Muscle layer of colon (tissue), 2 donors: ENCODE measurements at regions not wholly inside any gene's neighbourhood (a gene's known extent, or its start where the extent isn't known, plus 50 kb on each side); places are given as distances from the start of the nearest gene placed in this dataset.
"Not testable (repeated sequence)": the region's sequence is repeated elsewhere in the genome, so short reads cannot be mapped to it uniquely, and the experiment has no call there.

ENCODE experiments used
- H3K27ac ChIP-seq: one replicate; pipeline ENCODE4 v1.7.0; 2013; ENCODE audit warnings: low read depth, mild to moderate bottlenecking, low read length, moderate library complexity
- H3K27me3 ChIP-seq, 2 donors: one replicate each; pipeline ENCODE4 v1.7.0; 2013; ENCODE audit warnings: low read length in 2 of 2, mild to moderate bottlenecking in 2 of 2; ENCODE audit not compliant: insufficient read depth in 2 of 2, control insufficient read depth in 1 of 2
- H3K36me3 ChIP-seq: one replicate; pipeline ENCODE4 v1.7.0; 2013; ENCODE audit warnings: mild to moderate bottlenecking, low read length; ENCODE audit not compliant: insufficient read depth
- H3K4me1 ChIP-seq: one replicate; pipeline ENCODE4 v1.7.0; 2013; ENCODE audit warnings: mild to moderate bottlenecking, low read length; ENCODE audit not compliant: insufficient read depth
- H3K4me3 ChIP-seq, 2 donors: one replicate each; pipeline ENCODE4 v1.7.0; 2013; ENCODE audit warnings: low read length in 2 of 2, low read depth in 1 of 2, mild to moderate bottlenecking in 1 of 2, moderate library complexity in 1 of 2
- H3K9ac ChIP-seq: one replicate; pipeline ENCODE4 v1.7.0; 2013; ENCODE audit warnings: low read length
- H3K9me3 ChIP-seq: one replicate; pipeline ENCODE4 v1.7.0; 2013; ENCODE audit warnings: mild to moderate bottlenecking, low read length
- donor health status: abdominal sarcoma.
- donor health status: Adenocarcinoma of cecum.

DNA sequence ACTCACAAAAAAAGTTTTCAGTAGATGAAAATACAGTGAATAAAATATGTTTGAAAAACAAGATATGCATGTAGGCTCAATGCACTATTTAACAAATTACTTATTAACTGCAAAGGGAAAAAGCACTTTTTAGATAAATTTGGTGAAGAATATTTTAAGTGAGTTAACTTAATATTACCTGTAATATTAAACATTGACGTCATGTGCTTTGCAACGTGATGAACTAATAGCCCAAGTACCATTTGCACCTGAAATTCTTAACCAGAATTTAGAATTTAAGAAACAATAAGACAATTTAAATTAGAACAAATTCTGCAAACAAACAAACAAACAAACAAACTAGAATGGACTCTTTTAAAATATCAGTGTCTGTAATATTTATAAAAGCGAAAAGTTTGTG lies 659.0 kb upstream of the NOVA1 start:
- H3K27ac ChIP-seq: no peak overlapping the region
- no peak overlapping the region for H3K9ac ChIP-seq
- no peak overlapping the region for H3K4me3 ChIP-seq
- no peaks in the 10 kb centered on the region for H3K36me3 ChIP-seq
- H3K9me3 ChIP-seq: no peaks in the 10 kb centered on the region
- no peaks in the 10 kb centered on the region for H3K4me1 ChIP-seq
- H3K27me3 ChIP-seq: no peaks in the 10 kb centered on the region

DNA sequence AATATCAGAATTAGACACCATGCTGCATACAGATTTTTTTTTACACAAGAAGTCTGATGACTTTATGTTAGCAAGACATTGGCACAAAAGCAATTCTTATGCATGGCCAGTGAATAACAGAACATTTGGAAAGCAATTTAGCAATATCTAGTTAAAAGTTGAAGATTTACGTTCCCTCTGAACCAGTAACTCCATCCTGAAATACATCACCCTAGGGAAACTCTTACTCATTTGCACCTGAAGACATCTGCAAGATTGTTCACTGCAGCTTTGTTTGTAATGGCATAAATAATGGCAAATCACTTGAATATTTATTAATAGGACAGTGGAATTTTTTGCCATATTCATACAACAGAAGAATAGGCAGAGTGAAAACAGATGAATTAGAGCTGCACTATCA lies 670.0 kb upstream of the NOVA1 start:
- Histone ChIP-seq H3K9ac (no peak overlapping the region), H3K4me1 (no peaks in the 10 kb centered on the region), H3K4me3 (no peak overlapping the region), H3K27me3 (no peaks in the 10 kb centered on the region), H3K36me3 (no peaks in the 10 kb centered on the region), H3K27ac (no peak overlapping the region), H3K9me3 (no peaks in the 10 kb centered on the region)

DNA sequence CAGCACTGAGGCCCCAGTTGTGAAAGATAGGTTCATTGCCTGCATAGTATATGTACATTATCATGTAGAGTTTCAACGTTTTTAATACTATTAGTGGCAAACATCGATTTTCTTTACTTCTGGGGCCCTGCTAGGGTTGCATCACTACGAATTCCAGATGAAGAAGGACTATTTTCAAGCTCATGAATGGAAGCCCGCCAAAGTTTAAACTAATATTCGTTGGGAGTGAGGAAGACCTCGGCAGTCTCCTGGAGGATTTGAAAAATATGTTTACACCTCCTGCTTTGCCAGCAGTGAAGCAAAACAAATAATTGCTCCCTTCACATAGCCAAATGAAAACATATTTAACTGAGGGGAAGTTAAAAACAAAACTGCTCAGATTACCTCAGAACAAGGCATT lies 672.9 kb upstream of the NOVA1 start:
- H3K36me3 ChIP-seq: no peaks in the 10 kb centered on the region
- H3K9me3 ChIP-seq: no peaks in the 10 kb centered on the region
- H3K27ac ChIP-seq: no peak overlapping the region
- no peak overlapping the region for H3K9ac ChIP-seq
- H3K4me1 ChIP-seq: no peaks in the 10 kb centered on the region
- no peaks in the 10 kb centered on the region for H3K27me3 ChIP-seq
- H3K4me3 ChIP-seq: no peak overlapping the region

DNA sequence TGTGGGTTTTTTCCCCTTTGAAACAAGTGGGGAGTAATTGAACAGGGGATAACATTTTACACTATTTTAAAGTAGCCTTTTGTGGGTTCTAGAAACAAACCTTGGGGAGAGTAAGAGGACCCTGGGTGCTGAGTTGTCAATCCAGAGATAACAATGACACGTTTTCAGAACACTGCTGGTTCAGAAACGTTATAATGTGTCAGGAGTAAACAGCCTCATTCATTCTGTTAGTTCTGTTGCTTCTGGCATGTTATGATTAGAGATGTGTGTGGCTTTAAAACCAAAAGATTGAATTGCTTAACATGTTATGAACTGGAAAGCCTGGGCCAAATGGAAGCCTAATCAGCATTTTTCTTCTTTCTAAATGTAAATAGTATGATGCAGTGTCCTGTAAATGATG lies 680.5 kb upstream of the NOVA1 start:
- no peak overlapping the region for H3K4me3 ChIP-seq
- H3K27me3 ChIP-seq: no peaks in the 10 kb centered on the region
- H3K9me3 ChIP-seq: no peaks in the 10 kb centered on the region
- H3K36me3 ChIP-seq: no peaks in the 10 kb centered on the region
- no peaks in the 10 kb centered on the region for H3K4me1 ChIP-seq
- H3K9ac ChIP-seq: no peak overlapping the region
- no peak overlapping the region for H3K27ac ChIP-seq

DNA sequence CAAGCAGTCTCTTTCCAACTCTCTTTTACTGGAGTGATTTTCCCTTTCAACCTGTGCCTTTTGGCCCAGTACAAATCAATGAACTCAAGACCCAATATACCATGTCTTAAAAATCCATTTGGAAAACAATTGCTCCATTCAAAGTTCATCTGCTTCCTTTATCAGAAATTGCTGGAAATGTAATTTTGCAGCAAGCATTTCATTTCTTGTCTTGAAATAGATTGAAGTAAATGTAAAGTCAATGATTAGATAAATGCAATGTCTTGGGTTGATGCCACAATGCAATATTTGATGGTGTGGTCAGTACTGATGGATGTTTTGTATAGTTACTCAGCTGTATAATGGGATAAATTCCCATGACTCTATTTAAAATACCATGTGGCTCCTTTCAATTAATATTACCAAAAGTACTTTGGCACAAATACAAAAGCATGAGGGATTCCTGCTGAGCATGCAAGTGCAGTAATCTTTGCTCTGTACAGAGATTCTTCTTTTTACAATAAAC lies 707.7 kb upstream of the NOVA1 start:
- no peak overlapping the region for H3K4me3 ChIP-seq

DNA sequence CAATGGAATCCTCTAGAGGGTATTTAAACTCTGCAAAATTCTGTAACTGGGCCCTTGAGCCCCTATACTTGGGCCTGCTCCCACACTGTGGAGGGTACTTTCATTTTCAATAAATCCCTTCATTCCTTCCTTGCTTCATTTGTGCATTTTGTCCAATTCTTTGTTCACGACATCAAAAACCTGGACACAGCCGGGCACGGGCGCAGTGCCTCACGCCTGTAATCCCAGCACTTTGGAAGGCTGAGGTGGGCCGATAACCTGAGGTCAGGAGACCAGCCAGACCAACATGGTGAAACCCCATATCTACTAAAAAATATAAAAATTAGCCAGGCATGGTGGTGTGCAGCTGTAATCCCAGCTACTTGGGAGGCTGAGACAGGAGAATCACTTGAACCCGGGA lies 714.9 kb upstream of the NOVA1 start:
- not testable (repeated sequence) for H3K9ac ChIP-seq, H3K4me1 ChIP-seq, H3K27me3 ChIP-seq, H3K36me3 ChIP-seq, H3K9me3 ChIP-seq, H3K4me3 ChIP-seq, H3K27ac ChIP-seq

More for the DNA sequence above, 707.7 kb upstream of the NOVA1 start:
- Histone ChIP-seq H3K27me3 (no peaks in the 10 kb centered on the region), H3K4me1 (no peaks in the 10 kb centered on the region), H3K9ac (no peak overlapping the region), H3K36me3 (no peaks in the 10 kb centered on the region), H3K9me3 (no peaks in the 10 kb centered on the region), H3K27ac (no peak overlapping the region)

DNA sequence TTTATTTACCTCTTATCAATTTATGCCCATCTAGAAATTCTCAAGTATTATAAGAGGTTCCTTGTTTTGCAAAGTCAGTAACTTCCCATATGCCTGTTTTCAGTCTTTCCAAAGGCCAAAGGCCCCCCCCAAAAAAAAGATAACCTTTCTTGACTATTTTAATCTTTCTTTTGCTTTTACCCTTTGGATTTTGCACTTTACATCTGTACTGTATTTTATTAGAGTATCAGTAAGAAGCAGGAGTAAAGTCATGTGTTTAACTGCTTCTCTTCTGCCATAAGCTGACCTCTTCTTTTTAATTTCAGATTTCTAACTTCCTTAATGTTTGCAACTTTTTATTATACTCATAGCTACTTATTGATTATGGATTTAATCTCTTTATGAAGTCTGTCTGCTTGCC lies 716.4 kb upstream of the NOVA1 start:
- no peaks in the 10 kb centered on the region for H3K36me3 ChIP-seq

DNA sequence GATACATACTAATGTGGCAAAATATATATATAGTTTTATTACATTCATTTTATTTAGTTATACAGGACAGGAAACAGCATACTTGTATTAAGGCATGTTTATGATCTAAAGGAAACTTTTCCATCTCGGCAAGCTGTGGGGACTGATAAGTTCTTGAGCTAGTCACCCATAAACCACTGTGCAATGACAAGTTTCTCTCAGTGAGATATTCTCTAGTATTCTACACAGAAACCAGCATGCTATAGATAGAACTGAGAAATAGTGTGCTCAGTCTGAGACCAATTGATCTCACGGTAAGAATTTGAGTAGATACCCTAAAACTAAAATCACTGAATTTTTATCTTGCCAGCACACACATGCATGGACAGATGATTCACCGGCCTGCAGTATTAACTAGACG lies 717.6 kb upstream of the NOVA1 start:
- H3K9ac ChIP-seq: no peak overlapping the region
- H3K4me3 ChIP-seq: no peak overlapping the region
- no peaks in the 10 kb centered on the region for H3K4me1 ChIP-seq
- no peak overlapping the region for H3K27ac ChIP-seq
- H3K27me3 ChIP-seq: no peaks in the 10 kb centered on the region
- no peaks in the 10 kb centered on the region for H3K9me3 ChIP-seq
- H3K36me3 ChIP-seq: no peaks in the 10 kb centered on the region

More for the DNA sequence above, 716.4 kb upstream of the NOVA1 start:
- H3K4me1 ChIP-seq: no peaks in the 10 kb centered on the region
- H3K4me3 ChIP-seq: no peak overlapping the region
- H3K27ac ChIP-seq: no peak overlapping the region
- no peaks in the 10 kb centered on the region for H3K27me3 ChIP-seq
- no peaks in the 10 kb centered on the region for H3K9me3 ChIP-seq
- H3K9ac ChIP-seq: no peak overlapping the region

DNA sequence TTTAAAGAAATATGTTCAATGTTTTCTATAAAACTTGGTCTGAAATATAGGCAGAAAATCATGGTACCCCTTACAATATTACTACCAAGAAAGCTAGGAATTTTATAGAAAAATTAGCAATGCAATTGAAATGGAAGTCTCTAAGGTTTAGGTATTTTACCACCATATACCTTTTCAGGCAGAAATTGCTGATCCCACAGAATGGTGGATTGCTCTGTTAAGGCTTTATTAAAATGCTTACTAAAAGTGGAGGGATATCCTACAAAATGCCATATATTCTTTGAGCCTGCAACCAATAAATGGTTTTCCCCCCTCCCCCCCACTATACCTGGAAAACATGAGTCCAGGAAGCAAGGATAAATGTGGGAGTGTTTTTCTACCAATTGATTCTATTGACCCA lies 718.1 kb upstream of the NOVA1 start:
- no peaks in the 10 kb centered on the region for H3K4me1 ChIP-seq

DNA sequence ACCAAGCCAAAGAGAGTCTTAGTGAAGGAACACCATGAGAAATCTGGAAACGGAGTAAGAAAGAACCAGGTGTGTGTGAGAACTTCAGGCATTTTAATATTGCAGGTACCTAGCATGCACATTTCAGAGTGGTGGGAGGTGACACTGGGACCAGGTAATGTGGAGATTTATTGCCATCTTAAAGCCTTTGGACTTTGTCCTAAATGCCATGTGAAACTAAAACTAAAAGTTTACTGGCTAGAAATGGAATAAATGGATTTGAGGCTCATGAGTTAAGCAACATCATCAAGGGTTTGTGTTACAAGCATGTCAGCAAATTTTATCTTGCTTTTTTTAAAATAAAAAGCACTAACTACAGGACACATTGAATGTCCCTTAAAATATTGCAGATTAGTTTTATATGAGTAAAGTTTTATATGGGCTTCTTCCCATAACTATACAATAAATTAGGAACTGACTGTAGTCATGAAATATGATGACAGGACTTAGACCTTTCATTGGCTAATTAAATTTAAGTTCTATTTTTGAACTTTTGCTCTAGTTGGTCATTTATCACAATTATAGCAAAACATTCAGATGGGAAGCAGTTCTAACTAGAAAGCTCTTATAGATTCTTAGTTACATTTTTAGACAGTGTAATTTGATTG lies 721.1 kb upstream of the NOVA1 start:
- Histone ChIP-seq H3K27me3 (no peaks in the 10 kb centered on the region), H3K4me1 (no peaks in the 10 kb centered on the region), H3K9ac (no peak overlapping the region), H3K36me3 (no peaks in the 10 kb centered on the region), H3K27ac (no peak overlapping the region), H3K9me3 (no peaks in the 10 kb centered on the region), H3K4me3 (no peak overlapping the region)

More for the DNA sequence above, 718.1 kb upstream of the NOVA1 start:
- Histone ChIP-seq H3K9ac (no peak overlapping the region), H3K27me3 (no peaks in the 10 kb centered on the region), H3K27ac (no peak overlapping the region), H3K9me3 (no peaks in the 10 kb centered on the region), H3K36me3 (no peaks in the 10 kb centered on the region), H3K4me3 (no peak overlapping the region)

DNA sequence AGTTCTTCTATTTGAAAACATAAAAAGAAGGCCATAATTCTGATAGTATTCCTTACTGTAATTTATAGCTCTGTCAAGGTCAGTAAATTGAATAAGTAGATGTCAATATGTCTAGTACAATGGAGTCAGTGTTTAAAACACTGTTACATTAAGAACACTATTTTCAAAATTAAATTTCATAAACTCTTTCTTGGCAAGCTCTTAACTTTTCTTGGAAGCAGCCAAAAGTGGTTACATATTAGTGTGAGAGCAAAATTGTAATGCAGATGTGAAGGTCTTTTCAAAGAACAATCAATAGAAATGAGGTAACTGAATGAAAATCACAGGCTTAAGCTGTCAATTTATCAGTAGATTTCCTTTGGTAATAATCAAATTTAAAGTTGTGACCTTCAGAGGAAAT lies 722.4 kb upstream of the NOVA1 start:
- H3K27me3 ChIP-seq: no peaks in the 10 kb centered on the region
- no peaks in the 10 kb centered on the region for H3K4me1 ChIP-seq
- H3K36me3 ChIP-seq: no peaks in the 10 kb centered on the region
- no peak overlapping the region for H3K27ac ChIP-seq
- H3K9me3 ChIP-seq: no peaks in the 10 kb centered on the region
- no peak overlapping the region for H3K4me3 ChIP-seq
- no peak overlapping the region for H3K9ac ChIP-seq

DNA sequence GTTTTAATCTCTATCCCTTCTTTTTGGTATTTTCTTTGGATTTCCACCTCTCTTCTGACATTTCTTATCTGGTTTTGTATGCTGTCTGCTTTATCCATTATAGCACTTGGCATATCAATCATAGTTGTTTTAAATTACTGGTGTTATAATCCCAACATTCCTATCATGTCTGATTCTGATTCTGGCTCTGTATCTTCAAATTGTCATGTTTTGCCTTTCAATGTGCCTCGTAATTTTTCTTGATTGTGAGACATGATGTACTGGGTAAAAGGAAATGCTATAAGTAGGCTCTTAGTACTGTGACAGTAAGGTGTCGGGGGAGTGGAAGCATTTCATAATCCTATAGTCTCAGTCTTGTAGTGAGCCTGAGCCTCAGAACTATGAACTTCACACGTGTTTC lies 729.3 kb upstream of the NOVA1 start:
- no peak overlapping the region for H3K27ac ChIP-seq
- H3K9me3 ChIP-seq: no peaks in the 10 kb centered on the region
- no peak overlapping the region for H3K9ac ChIP-seq
- no peaks in the 10 kb centered on the region for H3K27me3 ChIP-seq
- H3K4me1 ChIP-seq: no peaks in the 10 kb centered on the region
- no peak overlapping the region for H3K4me3 ChIP-seq
- no peaks in the 10 kb centered on the region for H3K36me3 ChIP-seq
